SJCRH30 (cell line): ENCODE measurements at regions not wholly inside any gene's neighbourhood (a gene's known extent, or its start where the extent isn't known, plus 50 kb on each side); places are given as distances from the start of the nearest gene placed in this dataset.
"Not testable (repeated sequence)": the region's sequence is repeated elsewhere in the genome, so short reads cannot be mapped to it uniquely, and the experiment has no call there.

Source experiments
- DNase-seq, 2 experiments: peaks; one replicate each; pipeline ENCODE4 v3.0.0-alpha.2; 2015 to 2020
- H3K27ac ChIP-seq: fragments of 250-450 bp; sonication (Bioruptor Pico); 2 replicates; pipeline ENCODE4 v1.5.1; 2020; ENCODE audit warnings: mild to moderate bottlenecking, moderate library complexity
- H3K27me3 ChIP-seq: fragments of 250-450 bp; sonication (Bioruptor Pico); 2 replicates; pipeline ENCODE4 v1.5.1; 2020; ENCODE audit warnings: mild to moderate bottlenecking, moderate library complexity
- H3K36me3 ChIP-seq: fragments of 250-450 bp; sonication (Bioruptor Pico); 2 replicates; pipeline ENCODE4 v1.5.1; 2020; ENCODE audit warnings: mild to moderate bottlenecking, moderate library complexity
- H3K4me1 ChIP-seq: fragments of 250-450 bp; sonication (Bioruptor Pico); 2 replicates; pipeline ENCODE4 v1.5.1; 2020; ENCODE audit warnings: mild to moderate bottlenecking, moderate library complexity
- H3K4me3 ChIP-seq: fragments of 250-450 bp; sonication (Bioruptor Pico); 2 replicates; pipeline ENCODE4 v1.5.1; 2020; ENCODE audit warnings: mild to moderate bottlenecking, moderate library complexity
- H3K9me3 ChIP-seq: fragments of 250-450 bp; sonication (Bioruptor Pico); replicated peaks from 2 replicates; pipeline ENCODE4 v1.5.1; 2020; ENCODE audit warnings: mild to moderate bottlenecking, moderate library complexity

GRCh38 chr5:6086871-6087270 lies 291.5 kb downstream of the MED10 start:
- DNase-seq, result no peak
- Histone ChIP-seq H3K9me3 (no peaks in the 10 kb centered on the region), H3K4me1 (no peaks in the 10 kb centered on the region), H3K27me3 (no peaks in the 10 kb centered on the region), H3K27ac (no peak overlapping the region), H3K36me3 (no peaks in the 10 kb centered on the region), H3K4me3 (no peak overlapping the region)

- no peaks in the 10 kb centered on the region for H3K4me1 ChIP-seq
- no peaks in the 10 kb centered on the region for H3K9me3 ChIP-seq
- no peaks in the 10 kb centered on the region for H3K36me3 ChIP-seq
- H3K27ac ChIP-seq, result no peak overlapping the region
- no peak for DNase-seq
- no peaks in the 10 kb centered on the region for H3K27me3 ChIP-seq
- H3K4me3 ChIP-seq, result no peak overlapping the region
These were observed 292.9 kb downstream of the MED10 start for GRCh38 chr5:6085341-6085860.

GRCh38 chr5:6084836-6085235 lies 293.5 kb downstream of the MED10 start:
- H3K9me3 ChIP-seq, result no peaks in the 10 kb centered on the region
- H3K27ac ChIP-seq, result no peak overlapping the region
- no peaks in the 10 kb centered on the region for H3K36me3 ChIP-seq
- H3K4me3 ChIP-seq, result no peak overlapping the region
- H3K4me1 ChIP-seq, result no peaks in the 10 kb centered on the region
- no peaks in the 10 kb centered on the region for H3K27me3 ChIP-seq
- no peak for DNase-seq

GRCh38 chr5:6084376-6084775 lies 294.0 kb downstream of the MED10 start:
- Histone ChIP-seq H3K4me3 (no peak overlapping the region), H3K36me3 (no peaks in the 10 kb centered on the region), H3K27ac (no peak overlapping the region), H3K9me3 (no peaks in the 10 kb centered on the region), H3K27me3 (no peaks in the 10 kb centered on the region), H3K4me1 (no peaks in the 10 kb centered on the region)
- no peak for DNase-seq

- H3K27me3 ChIP-seq, result no peaks in the 10 kb centered on the region
- H3K27ac ChIP-seq, result no peak overlapping the region
- no peaks in the 10 kb centered on the region for H3K36me3 ChIP-seq
- no peaks in the 10 kb centered on the region for H3K4me1 ChIP-seq
- DNase-seq, result no peak
- H3K9me3 ChIP-seq, result no peaks in the 10 kb centered on the region
- H3K4me3 ChIP-seq, result no peak overlapping the region
These were observed 294.9 kb downstream of the MED10 start for GRCh38 chr5:6083311-6083978.

- Histone ChIP-seq H3K9me3 (no peaks in the 10 kb centered on the region), H3K27ac (no peak overlapping the region), H3K27me3 (no peaks in the 10 kb centered on the region), H3K4me1 (no peaks in the 10 kb centered on the region), H3K36me3 (no peaks in the 10 kb centered on the region), H3K4me3 (no peak overlapping the region)
- no peak for DNase-seq
These were observed 295.7 kb downstream of the MED10 start for GRCh38 chr5:6082685-6083084.

- no peaks in the 10 kb centered on the region for H3K4me1 ChIP-seq
- H3K36me3 ChIP-seq, result no peaks in the 10 kb centered on the region
- H3K4me3 ChIP-seq, result no peak overlapping the region
- no peaks in the 10 kb centered on the region for H3K27me3 ChIP-seq
- H3K9me3 ChIP-seq, result no peaks in the 10 kb centered on the region
- DNase-seq, result peak in 1 of 2 experiments; percentile 27
- H3K27ac ChIP-seq, result no peak overlapping the region
These were observed 296.6 kb downstream of the MED10 start for GRCh38 chr5:6081727-6082210.

- H3K4me3 ChIP-seq, result no peak overlapping the region
- H3K27me3 ChIP-seq, result no peaks in the 10 kb centered on the region
- DNase-seq, result no peak
- H3K9me3 ChIP-seq, result no peaks in the 10 kb centered on the region
- H3K4me1 ChIP-seq, result no peaks in the 10 kb centered on the region
- no peak overlapping the region for H3K27ac ChIP-seq
- H3K36me3 ChIP-seq, result no peaks in the 10 kb centered on the region
These were observed 297.2 kb downstream of the MED10 start for GRCh38 chr5:6080930-6081726.

- Histone ChIP-seq H3K27ac (no peak overlapping the region), H3K27me3 (no peaks in the 10 kb centered on the region), H3K4me1 (no peaks in the 10 kb centered on the region), H3K36me3 (no peaks in the 10 kb centered on the region), H3K4me3 (no peak overlapping the region), H3K9me3 (no peaks in the 10 kb centered on the region)
- DNase-seq, result no peak
These were observed 297.9 kb downstream of the MED10 start for GRCh38 chr5:6080436-6080835.

GRCh38 chr5:6078881-6079280 lies 299.5 kb downstream of the MED10 start:
- no peaks in the 10 kb centered on the region for H3K36me3 ChIP-seq
- no peak overlapping the region for H3K4me3 ChIP-seq
- no peaks in the 10 kb centered on the region for H3K9me3 ChIP-seq
- no peaks in the 10 kb centered on the region for H3K4me1 ChIP-seq
- no peak overlapping the region for H3K27ac ChIP-seq
- no peaks in the 10 kb centered on the region for H3K27me3 ChIP-seq
- DNase-seq, result no peak

- Histone ChIP-seq H3K4me1 (no peaks in the 10 kb centered on the region), H3K9me3 (no peaks in the 10 kb centered on the region), H3K4me3 (no peak overlapping the region), H3K27me3 (no peaks in the 10 kb centered on the region), H3K36me3 (no peaks in the 10 kb centered on the region), H3K27ac (no peak overlapping the region)
- no peak for DNase-seq
These were observed 301.8 kb downstream of the MED10 start for GRCh38 chr5:6076341-6077239.

GRCh38 chr5:6072488-6072887 lies 305.9 kb downstream of the MED10 start:
- not testable (repeated sequence) for H3K4me1 ChIP-seq, H3K9me3 ChIP-seq, H3K36me3 ChIP-seq, H3K27ac ChIP-seq, DNase-seq, H3K27me3 ChIP-seq, H3K4me3 ChIP-seq

GRCh38 chr5:6069496-6070185 lies 308.7 kb downstream of the MED10 start:
- Histone ChIP-seq H3K9me3 (no peaks in the 10 kb centered on the region), H3K27me3 (no peaks in the 10 kb centered on the region), H3K4me3 (no peak overlapping the region), H3K36me3 (no peaks in the 10 kb centered on the region), H3K4me1 (no peaks in the 10 kb centered on the region), H3K27ac (no peak overlapping the region)
- no peak for DNase-seq

GRCh38 chr5:6066016-6066415 lies 312.3 kb downstream of the MED10 start:
- Histone ChIP-seq H3K27ac (no peak overlapping the region), H3K9me3 (no peaks in the 10 kb centered on the region), H3K36me3 (no peaks in the 10 kb centered on the region), H3K4me1 (no peaks in the 10 kb centered on the region), H3K27me3 (no peaks in the 10 kb centered on the region), H3K4me3 (no peak overlapping the region)
- DNase-seq, result no peak
